ENCODE measurements at regions not wholly inside any gene's neighbourhood (a gene's known extent, or its start where the extent isn't known, plus 50 kb on each side); places are given as distances from the start of the nearest gene placed in this dataset.
"Not testable (repeated sequence)": the region's sequence is repeated elsewhere in the genome, so short reads cannot be mapped to it uniquely, and the experiment has no call there.

DNA sequence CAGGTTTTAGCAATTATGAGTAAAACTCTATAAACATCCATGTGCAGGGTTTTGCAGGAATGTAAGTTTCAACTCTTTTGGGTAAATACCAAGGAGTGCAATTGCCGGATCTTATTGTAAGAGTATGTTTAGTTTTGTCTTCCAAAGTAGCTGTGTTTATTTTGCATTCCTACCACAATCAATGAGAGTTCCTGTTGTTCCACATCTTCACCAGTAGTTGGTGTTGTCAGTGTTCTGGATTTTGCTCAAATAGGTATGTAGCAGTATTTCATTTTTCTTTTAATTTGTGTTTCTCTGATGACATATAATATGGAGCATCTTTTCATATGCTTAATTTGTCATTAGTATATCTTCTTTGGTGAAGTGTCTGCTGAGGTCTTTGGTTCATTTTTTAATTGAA lies 185.1 kb upstream of the GALNT15 start:
- no peak for DNase-seq (ENCODE audit: low read depth)

DNA sequence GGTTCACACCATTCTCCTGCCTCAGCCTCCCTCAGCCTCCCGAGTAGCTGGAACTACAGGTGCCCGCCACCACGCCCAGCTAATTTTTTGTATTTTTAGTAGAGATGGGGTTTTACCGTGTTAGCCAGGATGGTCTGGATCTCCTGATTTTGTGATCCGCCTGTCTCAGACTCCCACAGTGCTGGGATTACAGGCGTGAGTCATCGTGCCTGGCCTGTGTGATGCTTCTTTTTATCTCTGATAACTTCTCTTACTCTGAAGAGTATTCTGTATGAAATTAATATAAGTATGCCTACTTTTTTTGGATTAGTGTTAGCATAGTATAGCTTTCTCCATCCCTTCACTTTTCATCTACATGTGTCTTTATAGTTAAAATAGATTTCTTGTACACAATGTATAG lies 180.8 kb upstream of the GALNT15 start:
- not testable (repeated sequence) for DNase-seq (ENCODE audit: low read depth)

DNA sequence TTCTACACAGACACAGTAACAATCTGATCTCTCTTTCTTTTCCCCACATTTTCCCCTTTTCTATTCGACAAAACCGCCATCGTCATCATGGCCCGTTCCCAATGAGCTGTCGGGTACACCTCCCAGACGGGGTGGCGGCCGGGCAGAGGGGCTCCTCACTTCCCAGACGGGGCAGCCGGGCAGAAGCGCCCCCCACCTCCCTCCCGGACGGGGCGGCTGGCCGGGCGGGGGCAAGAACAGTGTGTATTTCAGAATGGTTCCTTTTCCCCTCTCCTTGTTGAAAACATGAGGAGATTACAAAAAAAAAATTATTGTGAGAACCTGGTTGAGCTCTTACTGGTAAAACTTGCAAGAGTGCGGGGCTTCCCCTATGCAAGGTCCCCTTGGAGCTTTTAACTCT lies 178.0 kb upstream of the GALNT15 start:
- DNase-seq (ENCODE audit: low read depth), result not testable (repeated sequence)

DNA sequence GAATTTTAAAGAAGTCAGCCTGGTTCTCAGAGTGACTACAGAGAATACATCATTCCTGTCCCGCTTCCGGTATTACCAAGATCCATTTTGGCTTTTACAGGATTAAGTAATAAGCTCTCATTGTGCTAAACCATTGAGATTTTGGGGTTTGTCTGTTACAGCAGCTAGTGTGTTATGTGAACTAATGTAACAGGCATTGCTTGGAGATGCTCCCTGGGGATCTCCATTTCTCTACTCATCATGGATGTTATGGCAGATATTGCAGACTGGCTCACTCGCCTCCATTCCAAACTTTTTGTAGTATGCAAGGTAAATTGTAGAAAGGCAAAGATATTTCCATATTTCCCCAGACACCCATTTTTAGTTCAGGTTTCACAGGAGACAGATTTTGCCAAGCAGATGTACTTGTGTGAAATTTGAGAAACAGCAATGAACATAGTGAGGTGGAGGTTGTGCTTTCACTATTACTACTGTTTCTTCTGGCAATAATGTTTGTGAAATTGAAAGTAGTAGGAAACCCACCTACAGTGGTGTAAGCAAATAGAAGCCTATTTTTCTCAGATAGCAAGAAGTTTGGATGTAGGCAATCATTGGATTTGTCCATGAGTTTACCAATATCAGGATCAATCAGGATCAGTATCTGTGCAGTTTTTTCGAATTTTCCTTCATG lies 177.1 kb upstream of the GALNT15 start:
- DNase-seq (ENCODE audit: low read depth), result no peak

DNA sequence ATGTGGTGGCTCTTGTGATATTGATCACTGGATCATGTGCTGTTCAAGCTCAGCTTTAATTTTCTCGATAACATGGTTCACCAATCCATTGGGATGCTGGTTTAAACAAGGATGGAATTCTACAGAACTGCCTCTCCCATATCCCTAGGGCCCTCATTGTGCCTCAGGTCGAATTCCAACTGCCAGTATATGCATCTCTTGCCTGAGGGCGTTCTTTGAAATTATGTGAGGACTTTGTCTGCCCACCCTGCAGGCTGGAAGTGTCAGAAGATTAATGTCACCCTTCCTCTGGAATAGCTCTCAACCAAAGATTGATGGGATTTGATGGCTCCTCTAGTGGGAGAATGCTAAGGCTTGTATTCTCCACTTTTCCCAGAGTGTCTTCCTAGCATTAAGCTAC lies 175.6 kb upstream of the GALNT15 start:
- no peak for DNase-seq (ENCODE audit: low read depth)

DNA sequence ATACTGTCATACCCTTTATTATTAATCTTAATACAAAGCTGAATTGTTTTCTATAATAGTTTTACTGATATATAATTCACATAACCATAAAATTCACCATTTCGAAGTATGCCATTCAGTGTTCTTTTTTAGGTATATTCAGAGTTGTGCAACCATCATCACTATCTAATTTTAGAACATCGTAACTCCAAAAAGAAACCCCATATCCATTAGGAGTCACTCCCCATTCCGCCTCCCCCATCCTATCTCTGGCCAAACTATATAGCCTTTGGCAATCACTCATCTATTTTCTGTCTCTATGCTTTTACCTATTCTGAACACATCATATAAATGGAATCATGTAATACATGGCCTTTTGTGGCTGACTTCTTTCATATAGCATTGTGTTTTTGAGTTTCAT lies 169.7 kb upstream of the GALNT15 start:
- DNase-seq (ENCODE audit: low read depth), result no peak

DNA sequence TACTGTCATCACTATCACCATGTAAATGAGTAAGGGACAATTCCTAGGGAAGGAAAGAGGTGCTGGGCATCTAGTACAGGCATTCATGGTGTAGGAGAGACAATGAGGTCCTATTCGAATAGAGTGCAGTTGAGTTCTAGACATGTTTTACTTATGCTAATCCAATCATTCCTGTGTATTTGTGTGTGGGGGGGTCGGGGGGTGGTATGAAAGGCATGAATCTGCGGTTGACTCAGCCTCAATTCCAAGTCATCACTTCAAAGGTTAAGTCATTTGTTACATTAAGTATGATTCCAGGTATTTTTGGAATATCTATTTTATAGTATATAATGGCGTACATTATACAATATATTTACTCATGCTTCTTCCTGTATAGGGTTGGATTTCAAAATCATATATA lies 163.1 kb upstream of the GALNT15 start:
- DNase-seq (ENCODE audit: low read depth), result no peak

DNA sequence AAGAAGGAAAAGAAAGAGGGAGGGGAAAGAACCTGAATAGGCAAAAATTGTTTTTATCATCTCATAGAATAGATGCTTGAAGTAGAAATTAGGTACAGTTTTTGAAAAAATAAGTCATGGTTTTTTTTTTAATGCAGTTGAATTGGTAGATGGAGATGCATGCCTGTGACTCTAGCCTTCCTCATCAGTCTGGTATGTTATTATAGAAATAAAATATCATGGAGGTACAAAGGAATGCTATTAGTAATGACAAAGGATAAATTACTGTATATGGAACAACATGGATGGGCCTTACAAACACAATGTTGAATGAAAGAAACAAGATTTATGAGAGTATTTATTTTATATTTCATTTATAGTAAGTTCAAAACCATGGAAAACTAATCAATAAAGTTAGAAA lies 162.4 kb upstream of the GALNT15 start:
- no peak for DNase-seq (ENCODE audit: low read depth)

DNA sequence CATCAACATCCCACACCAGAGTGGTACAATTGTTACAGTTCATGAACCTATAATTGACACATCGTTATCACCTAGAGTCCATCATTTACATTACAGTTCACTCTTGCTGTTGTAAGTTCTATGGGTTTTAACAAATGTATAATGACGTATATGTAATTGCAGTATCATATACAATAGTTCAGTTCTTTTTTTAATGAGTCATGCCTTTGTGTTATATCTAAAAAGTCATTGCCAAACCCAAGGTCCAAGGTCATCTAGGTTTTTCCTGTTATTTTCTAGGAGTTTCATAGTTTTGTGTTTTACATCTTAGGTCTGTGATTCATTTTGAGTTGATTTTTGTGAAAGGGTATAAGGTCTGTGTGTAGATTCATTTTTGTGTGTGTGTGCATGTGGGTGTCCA lies 160.9 kb upstream of the GALNT15 start:
- DNase-seq (ENCODE audit: low read depth), result no peak

DNA sequence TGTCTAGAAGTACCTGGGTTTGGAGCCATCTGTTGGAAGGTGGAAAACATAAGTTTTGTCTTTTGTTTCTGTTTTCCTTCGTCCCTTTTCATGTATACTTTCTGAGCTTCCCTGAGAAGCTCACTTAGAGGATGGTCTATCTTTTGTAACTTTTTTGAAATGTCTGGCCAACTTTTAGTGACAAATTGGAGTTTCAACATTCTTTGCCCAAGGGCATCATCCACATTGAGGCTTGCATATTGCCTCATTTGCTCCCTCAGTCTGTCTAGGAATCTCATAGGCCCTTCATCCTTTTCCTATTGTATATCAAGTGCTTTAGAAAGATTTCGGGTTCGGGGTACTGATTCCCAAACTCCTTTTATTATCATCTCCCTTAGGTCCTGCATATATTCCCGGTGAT lies 152.7 kb upstream of the GALNT15 start:
- not testable (repeated sequence) for DNase-seq (ENCODE audit: low read depth)

DNA sequence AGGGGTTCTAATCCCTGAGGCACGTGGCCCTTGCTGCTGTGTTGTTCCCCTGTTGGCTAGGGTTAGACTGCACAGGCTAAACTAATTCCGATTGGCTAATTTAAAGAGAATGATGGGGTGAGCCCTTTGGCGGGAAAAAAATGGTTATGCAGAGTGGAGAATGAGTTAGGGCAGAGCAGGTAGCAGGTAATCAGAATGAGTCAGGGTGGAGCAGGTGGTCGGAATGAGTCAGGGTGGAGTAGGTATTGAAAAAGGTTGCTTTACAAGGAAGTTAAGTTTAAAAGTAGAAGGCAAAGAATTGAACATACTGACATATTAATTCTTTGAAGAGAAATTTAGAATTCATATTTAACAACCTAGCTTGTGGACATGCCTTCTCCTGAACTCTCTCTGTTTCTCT lies 150.6 kb upstream of the GALNT15 start:
- not testable (repeated sequence) for DNase-seq (ENCODE audit: low read depth)

DNA sequence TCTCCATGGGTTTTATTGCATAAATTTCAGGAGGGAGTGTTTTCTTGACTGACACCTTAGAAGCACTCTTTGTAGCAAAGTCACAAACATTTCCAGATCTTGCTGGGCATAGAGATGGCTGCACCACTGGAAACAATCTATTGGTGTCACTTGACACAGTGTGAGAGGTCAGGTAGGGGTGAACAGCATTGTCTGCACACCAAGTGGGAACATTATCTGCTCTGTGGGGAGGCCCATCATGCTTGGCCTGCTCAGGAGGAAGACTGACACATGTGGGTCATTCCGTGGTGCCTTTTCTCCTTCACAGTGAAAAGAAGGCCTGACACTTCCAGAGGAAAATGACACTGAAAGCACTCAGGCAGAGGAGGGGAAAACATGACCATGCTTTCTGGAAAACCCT lies 149.9 kb upstream of the GALNT15 start:
- DNase-seq (ENCODE audit: low read depth), result no peak

DNA sequence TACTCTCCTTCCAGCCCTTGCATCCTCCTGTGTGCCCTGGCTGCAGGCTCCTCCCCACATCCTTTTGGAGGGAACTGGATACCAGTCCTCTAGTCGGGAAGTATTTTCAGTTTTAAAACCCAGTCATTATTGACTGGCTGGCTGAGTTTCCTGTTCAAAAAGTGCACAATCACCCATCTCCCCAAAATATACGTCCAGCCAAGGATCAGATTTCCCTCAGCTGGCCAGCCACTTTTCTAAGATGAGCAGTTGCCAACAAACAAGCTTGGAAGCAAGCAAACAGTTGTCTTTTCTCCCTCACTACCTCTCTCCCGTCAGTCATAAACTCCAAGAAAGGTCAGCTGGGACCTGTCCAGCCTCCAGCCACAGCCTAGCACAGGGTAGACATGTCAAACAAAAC lies 147.7 kb upstream of the GALNT15 start:
- DNase-seq (ENCODE audit: low read depth), result no peak

DNA sequence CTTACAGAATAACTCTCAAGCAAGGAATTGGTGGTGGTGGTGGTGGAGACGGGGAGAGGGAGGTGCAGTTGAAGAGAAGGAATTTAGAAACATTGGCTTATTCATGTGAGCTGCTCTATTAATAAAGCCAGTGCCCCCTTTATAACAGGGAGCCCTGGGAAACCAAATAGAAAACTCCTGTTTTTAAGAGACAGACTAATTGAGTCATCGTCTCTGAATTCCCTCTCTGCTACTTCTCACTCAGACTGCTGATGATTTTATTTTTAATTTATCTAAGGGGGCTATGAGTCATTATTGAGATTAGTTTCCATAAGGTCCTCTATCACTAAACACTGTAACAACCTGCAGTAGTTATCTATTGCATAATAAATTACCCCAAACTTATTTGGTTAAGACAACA lies 145.9 kb upstream of the GALNT15 start:
- DNase-seq (ENCODE audit: low read depth), result peak; percentile 23

DNA sequence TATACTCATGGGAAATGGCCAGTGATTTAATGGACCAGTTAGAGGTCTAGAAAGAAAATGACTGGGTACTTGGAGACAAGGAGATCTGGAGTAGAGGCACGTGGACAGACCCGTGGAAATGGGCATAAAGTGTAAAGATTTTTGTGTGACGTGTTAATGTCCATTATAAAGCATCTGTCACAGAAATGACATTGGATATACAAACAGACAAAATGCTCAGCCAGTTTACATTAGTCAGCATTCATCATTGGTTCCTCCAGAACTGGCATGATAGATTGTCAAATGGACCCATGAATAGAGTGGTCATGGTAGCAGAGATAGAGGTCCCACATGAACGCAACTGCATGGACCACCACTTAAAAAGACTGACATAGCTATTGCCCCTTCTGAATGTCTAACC lies 144.1 kb upstream of the GALNT15 start:
- DNase-seq (ENCODE audit: low read depth), result no peak

DNA sequence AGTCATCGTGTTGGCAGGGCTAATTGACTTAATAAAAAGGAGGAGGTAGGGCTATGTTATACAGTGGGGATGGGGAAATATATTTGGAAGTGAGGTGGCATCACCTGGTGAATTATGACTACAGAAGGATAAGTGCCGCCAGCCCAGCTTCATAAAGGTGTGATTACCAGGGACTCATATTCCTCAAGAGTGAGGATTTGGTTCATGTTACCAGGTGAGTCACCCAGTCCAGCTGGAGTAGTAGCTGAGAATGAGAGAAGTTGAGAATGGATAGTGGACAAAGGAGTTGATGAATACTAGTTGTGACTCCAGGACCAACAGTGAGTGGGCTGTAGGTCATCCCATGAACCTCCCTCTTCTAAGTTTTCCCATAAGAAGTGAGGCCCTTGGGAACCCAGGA lies 143.0 kb upstream of the GALNT15 start:
- DNase-seq (ENCODE audit: low read depth), result no peak

DNA sequence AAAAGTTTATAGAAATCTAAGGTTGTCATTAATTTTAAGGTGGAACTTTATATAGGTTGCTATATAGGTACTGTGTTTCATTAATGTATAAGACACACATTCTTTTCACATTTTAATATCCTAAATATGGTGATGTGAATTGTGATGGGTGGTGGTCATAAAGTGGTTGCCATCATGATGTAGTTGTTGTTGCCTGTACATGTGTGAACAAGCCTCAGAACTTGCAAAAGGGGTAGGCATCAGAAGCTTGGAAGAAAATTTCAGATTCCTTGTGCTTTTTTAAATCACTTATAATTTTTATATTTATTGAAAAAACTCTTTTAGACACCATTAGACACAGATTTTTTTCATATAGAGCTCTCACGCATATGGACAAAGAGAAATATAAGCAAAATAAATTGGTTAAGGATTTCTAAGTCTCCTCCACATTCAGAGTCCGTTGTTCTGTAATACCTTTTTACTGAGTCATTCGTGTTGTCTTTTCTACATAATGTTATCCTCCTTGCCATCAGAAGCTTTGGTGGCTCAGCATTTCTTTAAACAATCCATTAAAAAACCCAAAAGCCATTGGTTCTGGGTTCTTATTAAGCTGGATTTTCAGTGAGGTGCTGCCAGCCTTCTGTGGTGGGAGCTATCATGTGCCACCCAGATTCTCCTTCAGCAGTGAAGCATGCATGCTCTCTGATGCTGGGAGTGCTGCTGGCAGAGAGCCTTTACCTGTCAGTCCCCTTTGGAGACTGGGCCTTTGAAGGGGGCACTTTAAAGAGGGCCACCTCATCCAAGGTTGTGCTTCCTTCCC lies 140.4 kb upstream of the GALNT15 start:
- peak; percentile 18 for DNase-seq (ENCODE audit: low read depth)

DNA sequence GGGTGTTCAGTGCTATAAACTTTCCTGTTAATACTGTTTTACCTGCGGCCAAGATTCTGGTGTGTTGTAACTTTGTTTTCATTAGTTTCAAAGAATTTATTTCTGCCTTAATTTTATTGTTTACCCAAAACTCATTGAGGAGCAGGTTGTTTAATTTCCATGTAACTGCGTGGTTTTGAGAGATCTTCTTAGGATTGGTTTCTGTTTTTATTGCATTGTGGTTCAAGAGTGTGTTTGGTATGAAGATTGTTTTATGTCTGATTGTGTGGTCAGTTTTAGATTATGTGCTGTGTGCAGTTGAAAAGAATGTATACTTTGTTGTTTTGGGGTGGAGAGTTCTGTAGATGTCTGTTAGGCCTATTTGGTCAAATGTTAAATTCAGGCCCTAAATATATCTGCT lies 133.5 kb upstream of the GALNT15 start:
- DNase-seq (ENCODE audit: low read depth), result no peak

DNA sequence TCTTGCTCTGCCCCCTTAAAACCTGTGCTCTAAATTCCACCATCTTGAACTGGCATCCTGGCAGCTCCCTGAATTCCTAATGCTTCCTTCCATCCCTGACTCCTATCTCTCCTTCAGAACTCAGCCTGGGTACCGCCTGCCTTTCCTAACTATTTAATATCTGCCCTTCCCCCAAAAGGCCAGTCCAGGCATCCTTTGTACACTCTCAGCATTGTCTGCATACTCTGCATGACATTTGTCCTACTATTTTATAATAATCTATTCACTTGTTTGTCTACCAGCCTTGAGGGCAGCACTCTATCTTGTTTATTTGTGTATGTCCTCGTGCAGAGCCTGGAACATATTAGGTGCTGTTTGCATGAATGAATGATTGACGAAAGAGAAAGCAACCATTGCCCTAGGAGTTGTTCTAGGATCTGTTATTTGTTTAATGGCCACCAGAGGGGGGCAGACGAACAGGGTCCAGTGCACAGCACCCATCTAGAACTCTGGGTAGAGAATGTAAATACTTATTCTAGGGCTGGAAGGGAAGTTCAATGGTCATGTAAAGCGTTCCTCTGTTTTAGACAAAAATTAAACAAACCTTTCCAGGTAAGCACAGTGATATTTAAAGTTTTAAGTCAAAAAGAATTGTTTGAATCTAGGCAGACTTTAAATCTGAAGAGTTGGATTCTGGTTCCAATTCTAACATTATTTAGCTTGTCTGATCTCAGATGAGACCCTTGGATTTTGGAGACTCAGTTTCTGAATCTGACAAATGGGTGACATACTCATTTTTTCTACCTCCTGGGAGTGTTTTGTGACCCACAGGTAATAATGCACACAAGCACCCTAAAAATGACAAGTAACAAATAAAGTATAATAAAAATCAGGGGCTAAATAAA lies 125.8 kb upstream of the GALNT15 start:
- DNase-seq (ENCODE audit: low read depth), result peak; percentile 71

DNA sequence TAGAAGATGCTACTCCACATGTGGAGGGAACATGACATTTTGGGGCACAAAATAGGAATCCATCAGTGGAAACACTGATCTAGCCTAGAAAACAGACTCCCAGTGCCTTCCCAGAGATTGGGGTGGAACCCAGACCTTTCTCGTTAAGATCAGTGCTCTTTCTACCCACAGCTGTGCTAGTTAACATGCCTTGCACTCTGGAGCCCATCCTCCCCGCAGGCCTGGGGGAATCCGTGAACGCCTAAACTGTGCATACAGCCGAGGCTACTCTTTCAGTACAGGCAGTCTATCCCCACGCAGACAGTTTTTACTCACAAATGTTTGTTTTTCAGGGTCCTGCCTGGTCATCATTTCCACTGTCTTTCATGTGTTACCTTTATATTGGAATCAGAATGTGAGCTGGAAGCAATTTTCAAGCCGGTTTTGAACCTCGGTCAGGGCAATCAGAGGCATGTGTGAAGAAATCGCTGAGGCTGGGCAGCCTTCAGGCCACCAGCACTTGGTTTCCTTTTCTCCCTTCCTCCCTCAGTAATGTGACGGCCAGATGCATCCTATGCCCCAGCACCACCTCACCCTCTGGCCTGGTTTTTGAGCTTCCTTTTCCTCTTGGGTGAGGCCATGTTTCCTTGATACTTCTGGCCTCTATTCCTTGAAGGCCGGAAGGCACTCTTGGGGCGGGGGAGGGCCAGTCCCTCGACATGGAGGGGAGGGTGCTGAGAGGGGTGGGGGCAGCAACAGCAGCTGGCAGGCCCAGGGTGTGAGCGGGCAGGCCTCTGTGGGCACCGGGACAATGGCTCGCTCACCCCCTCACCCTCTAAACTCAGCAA lies 123.6 kb upstream of the GALNT15 start:
- DNase-seq (ENCODE audit: low read depth), result no peak

DNA sequence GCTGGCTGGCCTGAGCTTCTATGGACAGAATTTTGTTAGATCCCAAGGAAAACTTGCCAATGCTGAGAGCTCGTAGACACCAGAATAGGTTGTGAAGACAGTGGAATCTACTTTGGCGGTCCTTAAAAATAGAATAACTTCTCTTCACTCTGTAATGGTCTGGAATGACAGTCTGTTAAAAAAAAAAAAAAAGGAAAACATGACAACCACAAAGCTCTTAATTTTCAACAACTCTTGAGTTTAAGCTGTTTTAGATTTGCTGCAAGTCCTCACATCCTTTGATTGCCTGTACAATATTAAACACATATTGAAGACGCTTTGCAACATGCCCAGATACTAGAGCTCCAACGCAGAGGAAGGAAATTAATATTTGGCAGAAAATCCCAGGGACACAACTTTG lies 122.8 kb upstream of the GALNT15 start:
- DNase-seq (ENCODE audit: low read depth), result no peak

DNA sequence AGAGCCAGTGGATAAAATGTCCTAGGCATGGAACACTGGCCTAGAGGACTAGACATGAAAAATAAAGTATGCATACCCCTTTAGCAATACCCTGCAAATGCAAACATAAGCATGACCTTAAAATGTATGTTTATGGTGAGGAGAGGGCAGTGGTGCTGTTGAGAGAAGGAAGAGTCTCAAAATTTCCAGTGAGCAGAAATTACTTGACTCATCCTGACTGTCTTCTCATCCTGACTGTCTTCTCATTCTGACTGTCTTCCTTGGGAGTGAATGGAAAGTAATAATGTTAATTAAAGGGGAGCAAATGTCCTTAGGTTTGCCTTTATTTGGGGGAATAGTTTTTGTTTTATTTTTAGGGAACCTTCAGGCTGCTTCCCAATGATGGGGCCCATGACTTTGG lies 121.5 kb upstream of the GALNT15 start:
- no peak for DNase-seq (ENCODE audit: low read depth)

Data from renal cortical epithelial cell (primary cell).